LNCAP (cell line): ENCODE measurements at regions not wholly inside any gene's neighbourhood (a gene's known extent, or its start where the extent isn't known, plus 50 kb on each side); places are given as distances from the start of the nearest gene placed in this dataset.

ENCODE experiments used
- CTCF ChIP-seq: fragments of 450-650 bp; IDR thresholded peaks from 2 replicates; pipeline ENCODE4 v1.5.1; 2017; ENCODE audit warnings: mild to moderate bottlenecking

GRCh38 chr4:184890499-184890898 is 64.7 kb upstream of the ACSL1 start:
- TF ChIP-seq CTCF, result no peak

GRCh38 chr4:184891816-184892397 is 66.1 kb upstream of the ACSL1 start:
- TF ChIP-seq CTCF, result no peak

GRCh38 chr4:184892999-184893398 is 67.2 kb upstream of the ACSL1 start:
- TF ChIP-seq CTCF, result no peak

GRCh38 chr4:184893801-184894571 is 68.2 kb upstream of the ACSL1 start:
- TF ChIP-seq CTCF, result no peak

- no peak for TF ChIP-seq CTCF
These were observed 69.4 kb upstream of the ACSL1 start for GRCh38 chr4:184895012-184895695.

GRCh38 chr4:184896868-184897715 is 71.3 kb upstream of the ACSL1 start:
- no peak for TF ChIP-seq CTCF

GRCh38 chr4:184897895-184898294 is 72.1 kb upstream of the ACSL1 start:
- no peak for TF ChIP-seq CTCF
